WI38 (cell line): ENCODE measurements at regions not wholly inside any gene's neighbourhood (a gene's known extent, or its start where the extent isn't known, plus 50 kb on each side); places are given as distances from the start of the nearest gene placed in this dataset.
"Not testable (repeated sequence)": the region's sequence is repeated elsewhere in the genome, so short reads cannot be mapped to it uniquely, and the experiment has no call there.

ENCODE experiments used
- H3K4me3 ChIP-seq: 2 replicates; pipeline ENCODE4 v1.5.1; 2011; ENCODE audit warnings: low read depth, mild to moderate bottlenecking, control low read depth, low read length
- CTCF ChIP-seq: IDR thresholded peaks from 2 replicates; pipeline ENCODE4 v1.5.1; 2012; ENCODE audit warnings: low read depth, mild to moderate bottlenecking, control low read depth, low read length

- H3K4me3 ChIP-seq: peak overlapping the region; percentile 21; the same call in 1 of the 2 replicates
- TF ChIP-seq CTCF: no peak
These were observed 443.5 kb downstream of the OTOL1 start for GRCh38 chr3:161939918-161940620.

GRCh38 chr3:161940621-161940965, 444.0 kb downstream of the OTOL1 start:
- no peak for TF ChIP-seq CTCF

GRCh38 chr3:161941891-161942290, 445.3 kb downstream of the OTOL1 start:
- H3K4me3 ChIP-seq: no peak overlapping the region
- TF ChIP-seq CTCF: no peak

More at GRCh38 chr3:161940621-161940965, 444.0 kb downstream of the OTOL1 start:
- H3K4me3 ChIP-seq: no peak overlapping the region

- H3K4me3 ChIP-seq: not testable (repeated sequence)
These were observed 447.3 kb downstream of the OTOL1 start for GRCh38 chr3:161943801-161944345.

GRCh38 chr3:161946443-161946960, 449.9 kb downstream of the OTOL1 start:
- no peak overlapping the region for H3K4me3 ChIP-seq
- TF ChIP-seq CTCF: no peak

GRCh38 chr3:161950318-161950868, 453.8 kb downstream of the OTOL1 start:
- H3K4me3 ChIP-seq: no peak overlapping the region
- TF ChIP-seq CTCF: no peak

GRCh38 chr3:161957467-161957866, 460.9 kb downstream of the OTOL1 start:
- no peak for TF ChIP-seq CTCF
- no peak overlapping the region for H3K4me3 ChIP-seq

GRCh38 chr3:161964857-161965256, 468.2 kb downstream of the OTOL1 start:
- no peak for TF ChIP-seq CTCF
- H3K4me3 ChIP-seq: no peak overlapping the region
